Type B pancreatic cell (in vitro differentiated cells): ENCODE measurements at regions not wholly inside any gene's neighbourhood (a gene's known extent, or its start where the extent isn't known, plus 50 kb on each side); places are given as distances from the start of the nearest gene placed in this dataset.

Source experiments
- DNase-seq: peaks from one replicate; pipeline ENCODE4 v3.0.0; 2021; ENCODE audit warnings: mixed read lengths; ENCODE audit not compliant: unreplicated experiment; ENCODE audit errors: extremely low spot score
- H3K27ac Mint-ChIP-seq: 2 replicates; pipeline ENCODE4 v1.8.0; 2021; ENCODE audit warnings: mild to moderate bottlenecking, mixed read lengths
- H3K27me3 Mint-ChIP-seq: 2 replicates; pipeline ENCODE4 v1.8.0; 2021; ENCODE audit warnings: mixed read lengths
- H3K36me3 Mint-ChIP-seq: 2 replicates; pipeline ENCODE4 v1.8.0; 2021; ENCODE audit warnings: mixed read lengths
- H3K4me1 Mint-ChIP-seq: one replicate; pipeline ENCODE4 v1.8.0; 2021; ENCODE audit warnings: mixed read lengths; ENCODE audit not compliant: unreplicated experiment
- H3K4me3 Mint-ChIP-seq: 2 replicates; pipeline ENCODE4 v1.8.0; 2021; ENCODE audit warnings: mild to moderate bottlenecking, mixed read lengths
- H3K9me3 Mint-ChIP-seq: 2 replicates; pipeline ENCODE4 v1.8.0; 2021; ENCODE audit warnings: mixed read lengths
- CTCF ChIP-seq: fragments of 200-600 bp; sonication (generic); conservative IDR thresholded peaks from 2 replicates; pipeline ENCODE4 v1.5.0; 2021; ENCODE audit warnings: antibody characterized with exemption, mild to moderate bottlenecking

GRCh38 chr2:10964052-10964790, 52.5 kb downstream of the KCNF1 start:
- TF ChIP-seq CTCF, result no peak

GRCh38 chr2:10965241-10965843, 53.6 kb downstream of the KCNF1 start:
- Mint-ChIP-seq H3K4me3 (no peak overlapping the region), H3K9me3 (no peaks in the 10 kb centered on the region), H3K36me3 (no peaks in the 10 kb centered on the region), H3K27ac (no peak overlapping the region), H3K4me1 (peaks cover 16% of the 10 kb centered on the region), H3K27me3 (peaks cover 34% of the 10 kb centered on the region)
- no peak for DNase-seq
- TF ChIP-seq CTCF, result no peak

More at GRCh38 chr2:10964052-10964790, 52.5 kb downstream of the KCNF1 start:
- Mint-ChIP-seq H3K27ac (no peak overlapping the region), H3K9me3 (no peaks in the 10 kb centered on the region), H3K36me3 (no peaks in the 10 kb centered on the region), H3K4me3 (no peak overlapping the region), H3K4me1 (peaks cover 14% of the 10 kb centered on the region), H3K27me3 (peaks cover 29% of the 10 kb centered on the region)
- no peak for DNase-seq

- peaks cover 34% of the 10 kb centered on the region for H3K27me3 Mint-ChIP-seq
- peaks cover 16% of the 10 kb centered on the region for H3K4me1 Mint-ChIP-seq
- H3K9me3 Mint-ChIP-seq, result no peaks in the 10 kb centered on the region
- TF ChIP-seq CTCF, result no peak
- no peak overlapping the region for H3K4me3 Mint-ChIP-seq
- no peak overlapping the region for H3K27ac Mint-ChIP-seq
- H3K36me3 Mint-ChIP-seq, result no peaks in the 10 kb centered on the region
- DNase-seq, result no peak
These were observed 54.3 kb downstream of the KCNF1 start for GRCh38 chr2:10966056-10966455.

- H3K27ac Mint-ChIP-seq, result no peak overlapping the region
- peaks cover 17% of the 10 kb centered on the region for H3K4me1 Mint-ChIP-seq
- TF ChIP-seq CTCF, result no peak
- no peak for DNase-seq
- no peak overlapping the region for H3K4me3 Mint-ChIP-seq
- H3K27me3 Mint-ChIP-seq, result peaks cover 34% of the 10 kb centered on the region
- no peaks in the 10 kb centered on the region for H3K9me3 Mint-ChIP-seq
- no peaks in the 10 kb centered on the region for H3K36me3 Mint-ChIP-seq
These were observed 55.0 kb downstream of the KCNF1 start for GRCh38 chr2:10966741-10967140.

GRCh38 chr2:10968176-10968575, 56.4 kb downstream of the KCNF1 start:
- no peak overlapping the region for H3K4me3 Mint-ChIP-seq
- no peak for TF ChIP-seq CTCF
- no peaks in the 10 kb centered on the region for H3K36me3 Mint-ChIP-seq
- no peaks in the 10 kb centered on the region for H3K9me3 Mint-ChIP-seq
- DNase-seq, result no peak
- H3K27me3 Mint-ChIP-seq, result peaks cover 34% of the 10 kb centered on the region
- peaks cover 28% of the 10 kb centered on the region for H3K4me1 Mint-ChIP-seq
- H3K27ac Mint-ChIP-seq, result no peak overlapping the region
